H9 (cell line): ENCODE measurements at regions not wholly inside any gene's neighbourhood (a gene's known extent, or its start where the extent isn't known, plus 50 kb on each side); places are given as distances from the start of the nearest gene placed in this dataset.

ENCODE experiments used
- DNase-seq: peaks from one replicate; pipeline ENCODE4 v3.0.0-alpha.2; 2017
- H2AFZ ChIP-seq: one replicate; pipeline ENCODE4 v1.6.1; 2013; ENCODE audit warnings: mild to moderate bottlenecking, low read length, control low read depth, moderate library complexity
- H2AK5ac ChIP-seq: 2 replicates; pipeline ENCODE4 v1.6.1; 2013; ENCODE audit warnings: low read length, control low read depth, mixed read lengths; ENCODE audit not compliant: insufficient read length
- H2BK120ac ChIP-seq: one replicate; pipeline ENCODE4 v1.6.1; 2013; ENCODE audit warnings: low read depth, mild to moderate bottlenecking, low read length, control low read depth, inconsistent platforms; ENCODE audit not compliant: poor library complexity, severe bottlenecking
- H2BK12ac ChIP-seq: 2 replicates; pipeline ENCODE4 v1.6.1; 2013; ENCODE audit warnings: low read length, control low read depth, mixed read lengths, low read depth; ENCODE audit not compliant: insufficient read length
- H2BK15ac ChIP-seq: 2 replicates; pipeline ENCODE4 v1.6.1; 2013; ENCODE audit warnings: low read depth, low read length, control low read depth
- H2BK20ac ChIP-seq: one replicate; pipeline ENCODE4 v1.6.1; 2013; ENCODE audit warnings: low read depth, mild to moderate bottlenecking, low read length, control low read depth, inconsistent platforms; ENCODE audit not compliant: poor library complexity, severe bottlenecking
- H2BK5ac ChIP-seq: 2 replicates; pipeline ENCODE4 v1.6.1; 2013; ENCODE audit warnings: low read length, control low read depth, mixed read lengths; ENCODE audit not compliant: insufficient read length
- H3K14ac ChIP-seq: 2 replicates; pipeline ENCODE4 v1.6.1; 2013; ENCODE audit warnings: low read length, control low read depth; ENCODE audit not compliant: insufficient read depth
- H3K18ac ChIP-seq: 2 replicates; pipeline ENCODE4 v1.6.1; 2013; ENCODE audit warnings: low read depth, mild to moderate bottlenecking, mixed read lengths, low read length, control low read depth; ENCODE audit not compliant: insufficient read length
- H3K23ac ChIP-seq: 2 replicates; pipeline ENCODE4 v1.6.1; 2013; ENCODE audit warnings: low read length, control low read depth, mixed read lengths, low read depth; ENCODE audit not compliant: insufficient read length
- H3K23me2 ChIP-seq: 2 replicates; pipeline ENCODE4 v1.6.1; 2013; ENCODE audit warnings: low read depth, mild to moderate bottlenecking, mixed read lengths, low read length, control low read depth; ENCODE audit not compliant: insufficient read length, poor library complexity, severe bottlenecking
- H3K27ac ChIP-seq: 2 replicates; pipeline ENCODE4 v1.5.1; 2013; ENCODE audit warnings: low read length, control low read depth, mixed read lengths, low read depth; ENCODE audit not compliant: insufficient read length
- H3K27me3 ChIP-seq: 2 replicates; pipeline ENCODE4 v1.6.1; 2013; ENCODE audit warnings: low read length, control low read depth, inconsistent platforms; ENCODE audit not compliant: insufficient read depth
- H3K4ac ChIP-seq: 2 replicates; pipeline ENCODE4 v1.6.1; 2013; ENCODE audit warnings: low read depth, mild to moderate bottlenecking, control low read depth, inconsistent platforms, low read length, moderate library complexity
- H3K4me1 ChIP-seq: 2 replicates; pipeline ENCODE4 v1.6.1; 2013; ENCODE audit warnings: low read length, control low read depth, inconsistent platforms; ENCODE audit not compliant: insufficient read depth
- H3K4me2 ChIP-seq: 2 replicates; pipeline ENCODE4 v1.6.1; 2013; ENCODE audit warnings: low read length, control low read depth, mixed read lengths; ENCODE audit not compliant: insufficient read length, insufficient read depth
- H3K56ac ChIP-seq: 2 replicates; pipeline ENCODE4 v1.6.1; 2013; ENCODE audit warnings: low read depth, mild to moderate bottlenecking, mixed read lengths, low read length, control low read depth; ENCODE audit not compliant: insufficient read length
- H3K79me1 ChIP-seq: 2 replicates; pipeline ENCODE4 v1.6.1; 2013; ENCODE audit warnings: low read depth, mild to moderate bottlenecking, moderate library complexity, low read length, control low read depth, inconsistent platforms; ENCODE audit not compliant: insufficient read depth, poor library complexity, severe bottlenecking
- H3K79me2 ChIP-seq: 2 replicates; pipeline ENCODE4 v1.6.1; 2013; ENCODE audit warnings: low read length, control low read depth, inconsistent platforms; ENCODE audit not compliant: insufficient read depth
- H3K9ac ChIP-seq: 2 replicates; pipeline ENCODE4 v1.6.1; 2013; ENCODE audit warnings: low read length, control low read depth, mixed read lengths; ENCODE audit not compliant: insufficient read length; ENCODE audit errors: extremely low read depth
- H3K9me3 ChIP-seq: one replicate; pipeline ENCODE4 v1.6.1; 2013; ENCODE audit warnings: low read depth, low read length, inconsistent platforms; ENCODE audit not compliant: control insufficient read depth
- H3T11ph ChIP-seq: one replicate; pipeline ENCODE4 v1.6.1; 2013; ENCODE audit warnings: mild to moderate bottlenecking, low read length, control low read depth, inconsistent platforms
- H4K20me1 ChIP-seq: one replicate; pipeline ENCODE4 v1.6.1; 2013; ENCODE audit not compliant: control insufficient read depth, insufficient read length, insufficient read depth
- H4K5ac ChIP-seq: 2 replicates; pipeline ENCODE4 v1.6.1; 2013; ENCODE audit warnings: low read depth, mild to moderate bottlenecking, mixed read lengths, low read length, control low read depth; ENCODE audit not compliant: insufficient read length
- H4K8ac ChIP-seq: replicated peaks from 2 replicates; pipeline ENCODE4 v1.6.1; 2013; ENCODE audit warnings: low read length, control low read depth, mixed read lengths, low read depth; ENCODE audit not compliant: insufficient read length
- H4K91ac ChIP-seq: 2 replicates; pipeline ENCODE4 v1.6.1; 2013; ENCODE audit warnings: low read depth, mild to moderate bottlenecking, moderate library complexity, mixed read lengths, low read length, control low read depth; ENCODE audit not compliant: insufficient read length
- H3K27ac Mint-ChIP-seq, 3 experiments: 2 replicates in 2 of 3; 3 replicates in 1 of 3; pipeline ENCODE4 v1.8.0; 2020 to 2021; ENCODE audit warnings: mixed read lengths in 3 of 3, mild to moderate bottlenecking in 1 of 3, moderate library complexity in 1 of 3
- H3K27me3 Mint-ChIP-seq: 2 replicates; pipeline ENCODE4 v1.8.0; 2021; ENCODE audit warnings: low read depth, mild to moderate bottlenecking, moderate library complexity, mixed read lengths
- H3K36me3 Mint-ChIP-seq, 3 experiments: 2 replicates in 2 of 3; 3 replicates in 1 of 3; pipeline ENCODE4 v1.8.0; 2020 to 2021; ENCODE audit warnings: low read depth in 3 of 3, mixed read lengths in 3 of 3; ENCODE audit not compliant: insufficient read depth in 1 of 3
- H3K4me1 Mint-ChIP-seq, 2 experiments: 2 replicates each; pipeline ENCODE4 v1.8.0; 2020; ENCODE audit warnings: mixed read lengths in 2 of 2
- H3K4me3 Mint-ChIP-seq, 2 experiments: 2 replicates in 1 of 2; 3 replicates in 1 of 2; pipeline ENCODE4 v1.8.0; 2020 to 2021; ENCODE audit warnings: mild to moderate bottlenecking in 2 of 2, mixed read lengths in 2 of 2, moderate library complexity in 1 of 2
- H3K9me3 Mint-ChIP-seq, 2 experiments: 2 replicates in 1 of 2; 3 replicates in 1 of 2; pipeline ENCODE4 v1.8.0; 2020; ENCODE audit warnings: mild to moderate bottlenecking in 2 of 2, mixed read lengths in 2 of 2, moderate library complexity in 1 of 2
- CTCF ChIP-seq: fragments of 200-600 bp; sonication (generic); conservative IDR thresholded peaks from 3 replicates; pipeline ENCODE4 v1.8.0; 2021; ENCODE audit warnings: antibody characterized with exemption, mild to moderate bottlenecking
- WGBS: extraction: QIAGEN DNeasy Blood & Tissue Kit; methylation state at CpG from one replicate; pipeline ENCODE4 v1.1.7; 2013; ENCODE audit warnings: missing lambda C conversion rate, low lambda C conversion rate, mixed read lengths; ENCODE audit not compliant: insufficient read length; ENCODE audit errors: extremely low coverage; 5-methylcytosine and 5-hydroxymethylcytosine counted together

GRCh38 chrX:110965409-110966090 is 130.4 kb upstream of the PAK3 start:
- H3K4me3 Mint-ChIP-seq = peak overlapping the region in 1 of 2 experiments; percentile 33; a peak in 2 of 5 replicates
- no peak overlapping the region for H2BK15ac ChIP-seq
- H2BK120ac ChIP-seq = no peak overlapping the region
- H3K9me3 ChIP-seq = no peaks in the 10 kb centered on the region
- H2AK5ac ChIP-seq = no peak overlapping the region
- H3K18ac ChIP-seq = peak overlapping the region; percentile 13
- H3K4me1 ChIP-seq = peaks cover 19% of the 10 kb centered on the region; the same call in 1 of the 2 replicates
- H3K27ac ChIP-seq = peak overlapping the region; percentile 54
- H2BK20ac ChIP-seq = no peak overlapping the region
- H3K27me3 Mint-ChIP-seq = no peaks in the 10 kb centered on the region
- H3K79me2 ChIP-seq = no peaks in the 10 kb centered on the region
- H3K4me1 Mint-ChIP-seq = peaks cover 12 to 21% of the 10 kb centered on the region in 2 experiments
- DNase-seq = no peak
- no peak overlapping the region for H3T11ph ChIP-seq
- H4K91ac ChIP-seq = no peak overlapping the region
- no peak for TF ChIP-seq CTCF
- no peak overlapping the region for H3K56ac ChIP-seq
- H3K27ac Mint-ChIP-seq = peak overlapping the region; percentile 56 to 94 (median 83); a peak in 6 of 7 replicates
- no peak overlapping the region for H3K9ac ChIP-seq
- no peaks in the 10 kb centered on the region for H4K20me1 ChIP-seq
- H3K27me3 ChIP-seq = no peaks in the 10 kb centered on the region
- no peak overlapping the region for H2BK12ac ChIP-seq
- WGBS = no CpG with 5 or more reads among the region's 4 CpGs
- H2BK5ac ChIP-seq = no peak overlapping the region
- no peak overlapping the region for H4K8ac ChIP-seq
- H3K9me3 Mint-ChIP-seq = no peaks in the 10 kb centered on the region; a peak in 1 of 5 replicates
- no peak overlapping the region for H3K23ac ChIP-seq
- H3K14ac ChIP-seq = no peak overlapping the region; the same call in 1 of the 2 replicates
- H3K4me2 ChIP-seq = peak overlapping the region; percentile 51
- peaks cover 0 to 3% (median 0%) of the 10 kb centered on the region in 3 experiments; a peak in 2 of 7 replicates for H3K36me3 Mint-ChIP-seq
- H4K5ac ChIP-seq = no peak overlapping the region
- no peaks in the 10 kb centered on the region for H3K79me1 ChIP-seq
- H2AFZ ChIP-seq = no peak overlapping the region
- no peak overlapping the region for H3K4ac ChIP-seq
- no peaks in the 10 kb centered on the region for H3K23me2 ChIP-seq
